ENCODE measurements at regions not wholly inside any gene's neighbourhood (a gene's known extent, or its start where the extent isn't known, plus 50 kb on each side); places are given as distances from the start of the nearest gene placed in this dataset.

- no peak overlapping the region for H3K27ac ChIP-seq (ENCODE audit: control insufficient read depth, insufficient read depth, low read length)
- no peaks in the 10 kb centered on the region for H3K9me3 ChIP-seq (ENCODE audit: control insufficient read depth, low read depth, low read length)
- H3K36me3 ChIP-seq (ENCODE audit: control insufficient read depth in 2 of 2, extremely low read depth in 1 of 2, insufficient read depth in 2 of 2, low read length in 2 of 2), result no peaks in the 10 kb centered on the region
- TF ChIP-seq EZH2 (IDR thresholded peaks at IDR 0.05; ENCODE audit: low read length) (no peak), CTCF (optimal IDR thresholded peaks at IDR 0.05 in 1 of 3, IDR thresholded peaks at IDR 0.05 in 1 of 3, conservative IDR thresholded peaks at IDR 0.05 in 1 of 3; ENCODE audit: extremely low read depth in 1 of 3, insufficient read depth in 2 of 3, low read length in 3 of 3) (no peak)
- H4K20me1 ChIP-seq (ENCODE audit: control insufficient read depth, extremely low read depth, insufficient read depth, low read length), result no peaks in the 10 kb centered on the region
- no peak for DNase-seq (ENCODE audit: low read depth, low spot score)
- no peak overlapping the region for H3K4me3 ChIP-seq (ENCODE audit: control insufficient read depth in 2 of 3, extremely low read depth in 1 of 3, insufficient read depth in 2 of 3, low read depth in 1 of 3, low read length in 3 of 3)
- dilution Hi-C loops (cut with MboI; ENCODE audit: extremely low pct_ligation_motif_present, low sequenced_read_pairs), result no loop called here
- no peak for FAIRE-seq
- H2AFZ ChIP-seq (ENCODE audit: control insufficient read depth, low read length), result no peak overlapping the region
- no peaks in the 10 kb centered on the region for H3K4me1 ChIP-seq (ENCODE audit: control insufficient read depth, extremely low read depth, insufficient read depth, low read length)
- H3K79me2 ChIP-seq (ENCODE audit: control insufficient read depth, insufficient read depth, low read length), result no peaks in the 10 kb centered on the region
- H3K27me3 ChIP-seq (ENCODE audit: control insufficient read depth, extremely low read depth, insufficient read depth, low read length), result no peaks in the 10 kb centered on the region
- H3K9ac ChIP-seq (ENCODE audit: control insufficient read depth, extremely low read depth, insufficient read depth, low read length), result no peak overlapping the region
- no peak overlapping the region for H3K4me2 ChIP-seq (ENCODE audit: control insufficient read depth, extremely low read depth, insufficient read depth, low read depth, low read length)
- H3K9me1 ChIP-seq (ENCODE audit: control insufficient read depth, extremely low read depth, insufficient read depth, low read length), result no peaks in the 10 kb centered on the region
Measured at GRCh38 chr2:83109284-83109683, 1349.8 kb downstream of the SUCLG1 start.

DNA sequence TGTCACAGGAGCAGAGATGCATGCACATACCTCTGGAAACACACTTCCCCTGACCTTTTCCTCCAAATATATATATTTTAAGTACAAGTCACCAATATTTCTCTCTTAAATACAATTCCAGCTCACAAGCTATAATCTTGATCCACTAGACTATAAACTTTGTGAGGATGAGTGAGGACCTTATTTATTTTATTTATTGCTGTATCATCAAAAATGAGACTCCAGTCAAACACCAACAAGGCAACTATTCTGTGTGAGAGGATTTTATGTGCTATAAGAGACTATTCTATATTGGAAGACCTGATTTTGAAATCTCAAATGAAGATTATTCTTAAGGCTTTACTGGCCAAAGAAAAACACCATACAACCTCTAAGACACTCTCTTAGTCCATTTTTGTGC is 1352.2 kb downstream of the SUCLG1 start:
- dilution Hi-C loops (cut with MboI; ENCODE audit: extremely low pct_ligation_motif_present, low sequenced_read_pairs), result no loop called here

More for the DNA sequence above, 1352.2 kb downstream of the SUCLG1 start:
- Histone ChIP-seq H3K27ac (ENCODE audit: control insufficient read depth, insufficient read depth, low read length) (no peak overlapping the region), H2AFZ (ENCODE audit: control insufficient read depth, low read length) (no peak overlapping the region), H3K4me2 (ENCODE audit: control insufficient read depth, extremely low read depth, insufficient read depth, low read depth, low read length) (no peak overlapping the region), H3K4me1 (ENCODE audit: control insufficient read depth, extremely low read depth, insufficient read depth, low read length) (no peaks in the 10 kb centered on the region), H3K27me3 (ENCODE audit: control insufficient read depth, extremely low read depth, insufficient read depth, low read length) (no peaks in the 10 kb centered on the region), H3K79me2 (ENCODE audit: control insufficient read depth, insufficient read depth, low read length) (no peaks in the 10 kb centered on the region), H3K9ac (ENCODE audit: control insufficient read depth, extremely low read depth, insufficient read depth, low read length) (no peak overlapping the region), H3K9me1 (ENCODE audit: control insufficient read depth, extremely low read depth, insufficient read depth, low read length) (no peaks in the 10 kb centered on the region), H3K36me3 (ENCODE audit: control insufficient read depth in 2 of 2, extremely low read depth in 1 of 2, insufficient read depth in 2 of 2, low read length in 2 of 2) (no peaks in the 10 kb centered on the region), H3K9me3 (ENCODE audit: control insufficient read depth, low read depth, low read length) (no peaks in the 10 kb centered on the region), H4K20me1 (ENCODE audit: control insufficient read depth, extremely low read depth, insufficient read depth, low read length) (no peaks in the 10 kb centered on the region), H3K4me3 (ENCODE audit: control insufficient read depth in 2 of 3, extremely low read depth in 1 of 3, insufficient read depth in 2 of 3, low read depth in 1 of 3, low read length in 3 of 3) (no peak overlapping the region)
- no peak for DNase-seq (ENCODE audit: low read depth, low spot score)
- no peak for FAIRE-seq
- TF ChIP-seq EZH2 (IDR thresholded peaks at IDR 0.05; ENCODE audit: low read length), result no peak
- TF ChIP-seq CTCF (optimal IDR thresholded peaks at IDR 0.05 in 1 of 3, IDR thresholded peaks at IDR 0.05 in 1 of 3, conservative IDR thresholded peaks at IDR 0.05 in 1 of 3; ENCODE audit: extremely low read depth in 1 of 3, insufficient read depth in 2 of 3, low read length in 3 of 3), result no peak
